ENCODE measurements at regions not wholly inside any gene's neighbourhood (a gene's known extent, or its start where the extent isn't known, plus 50 kb on each side); places are given as distances from the start of the nearest gene placed in this dataset.
A peak's percentile ranks its signal among the peaks of the same experiment; 100 is the strongest.

- Histone ChIP-seq H3K27me3 (ENCODE audit: insufficient read depth, low read length, poor library complexity, severe bottlenecking) (no peaks in the 10 kb centered on the region), H3F3A (ENCODE audit: low read depth) (no peaks in the 10 kb centered on the region), H3K9me3 (ENCODE audit: insufficient read depth, low read depth, low read length) (no peaks in the 10 kb centered on the region), H3K36me3 (ENCODE audit: insufficient read depth, low read length) (no peaks in the 10 kb centered on the region), H3K4me1 (ENCODE audit: insufficient read depth, low read length, poor library complexity, severe bottlenecking) (no peaks in the 10 kb centered on the region), H2AFZ (ENCODE audit: low read length) (no peak overlapping the region), H3K79me2 (ENCODE audit: insufficient read depth, low read length) (no peaks in the 10 kb centered on the region), H3K9me2 (replicated peaks; ENCODE audit: low read depth, low read length) (no peaks in the 10 kb centered on the region), H3K9ac (ENCODE audit: low read depth, low read length, poor library complexity, severe bottlenecking) (no peak overlapping the region), H4K20me1 (ENCODE audit: insufficient read depth, low read length, poor library complexity, severe bottlenecking) (no peaks in the 10 kb centered on the region), H3K4me3 (ENCODE audit: low read length, poor library complexity, severe bottlenecking) (no peak overlapping the region), H3K4me2 (ENCODE audit: low read depth, low read length, poor library complexity, severe bottlenecking) (no peak overlapping the region)
- TF ChIP-seq EZH2phosphoT487 (IDR thresholded peaks at IDR 0.05; ENCODE audit: borderline replicate concordance) (no peak), CTCF (conservative IDR thresholded peaks at IDR 0.05; ENCODE audit: low read length) (no peak)
Measured at GRCh38 chr11:69908511-69909220, 89.5 kb upstream of the FGF3 start.

- no peak for TF ChIP-seq EZH2phosphoT487 (IDR thresholded peaks at IDR 0.05; ENCODE audit: borderline replicate concordance)
- peak; percentile 83 for TF ChIP-seq CTCF (conservative IDR thresholded peaks at IDR 0.05; ENCODE audit: low read length)
- Histone ChIP-seq H4K20me1 (ENCODE audit: insufficient read depth, low read length, poor library complexity, severe bottlenecking) (no peaks in the 10 kb centered on the region), H3K9ac (ENCODE audit: low read depth, low read length, poor library complexity, severe bottlenecking) (no peak overlapping the region), H3K27me3 (ENCODE audit: insufficient read depth, low read length, poor library complexity, severe bottlenecking) (no peaks in the 10 kb centered on the region), H3K79me2 (ENCODE audit: insufficient read depth, low read length) (no peaks in the 10 kb centered on the region), H3K4me3 (ENCODE audit: low read length, poor library complexity, severe bottlenecking) (no peak overlapping the region), H3K36me3 (ENCODE audit: insufficient read depth, low read length) (no peaks in the 10 kb centered on the region), H3K9me2 (replicated peaks; ENCODE audit: low read depth, low read length) (no peaks in the 10 kb centered on the region), H2AFZ (ENCODE audit: low read length) (peak overlapping the region; percentile 30; the same call in 1 of the 2 replicates), H3F3A (ENCODE audit: low read depth) (no peaks in the 10 kb centered on the region), H3K4me1 (ENCODE audit: insufficient read depth, low read length, poor library complexity, severe bottlenecking) (no peaks in the 10 kb centered on the region), H3K4me2 (ENCODE audit: low read depth, low read length, poor library complexity, severe bottlenecking) (peak overlapping the region; percentile 34), H3K9me3 (ENCODE audit: insufficient read depth, low read depth, low read length) (no peaks in the 10 kb centered on the region)
Measured at GRCh38 chr11:69909561-69910518, 90.6 kb upstream of the FGF3 start.

GRCh38 chr11:69910519-69911309 lies 91.5 kb upstream of the FGF3 start:
- H3K4me1 ChIP-seq (ENCODE audit: insufficient read depth, low read length, poor library complexity, severe bottlenecking): no peaks in the 10 kb centered on the region
- H3K36me3 ChIP-seq (ENCODE audit: insufficient read depth, low read length): no peaks in the 10 kb centered on the region
- no peaks in the 10 kb centered on the region for H3F3A ChIP-seq (ENCODE audit: low read depth)
- TF ChIP-seq CTCF (conservative IDR thresholded peaks at IDR 0.05; ENCODE audit: low read length) (no peak), EZH2phosphoT487 (IDR thresholded peaks at IDR 0.05; ENCODE audit: borderline replicate concordance) (no peak)
- no peak overlapping the region for H3K4me2 ChIP-seq (ENCODE audit: low read depth, low read length, poor library complexity, severe bottlenecking)
- H4K20me1 ChIP-seq (ENCODE audit: insufficient read depth, low read length, poor library complexity, severe bottlenecking): no peaks in the 10 kb centered on the region
- H3K9me2 ChIP-seq (replicated peaks; ENCODE audit: low read depth, low read length): no peaks in the 10 kb centered on the region
- H3K4me3 ChIP-seq (ENCODE audit: low read length, poor library complexity, severe bottlenecking): no peak overlapping the region
- no peaks in the 10 kb centered on the region for H3K9me3 ChIP-seq (ENCODE audit: insufficient read depth, low read depth, low read length)
- no peak overlapping the region for H2AFZ ChIP-seq (ENCODE audit: low read length)
- no peak overlapping the region for H3K9ac ChIP-seq (ENCODE audit: low read depth, low read length, poor library complexity, severe bottlenecking)
- no peaks in the 10 kb centered on the region for H3K79me2 ChIP-seq (ENCODE audit: insufficient read depth, low read length)
- no peaks in the 10 kb centered on the region for H3K27me3 ChIP-seq (ENCODE audit: insufficient read depth, low read length, poor library complexity, severe bottlenecking)
